Testis (tissue), 2 donors: ENCODE measurements at regions not wholly inside any gene's neighbourhood (a gene's known extent, or its start where the extent isn't known, plus 50 kb on each side); places are given as distances from the start of the nearest gene placed in this dataset.

Experiments used
- DNase-seq: peaks from one replicate; pipeline ENCODE4 v3.0.0-alpha.2; 2019
- H3K27ac ChIP-seq, 2 donors: fragments of 200-600 bp; sonication (generic); one replicate each; pipeline ENCODE4 v1.5.1; 2019
- H3K27me3 ChIP-seq: fragments of 200-600 bp; sonication (generic); one replicate; pipeline ENCODE4 v1.5.1; 2019
- H3K36me3 ChIP-seq: fragments of 200-600 bp; sonication (generic); one replicate; pipeline ENCODE4 v1.5.1; 2017; ENCODE audit warnings: low read depth; ENCODE audit errors: missing control alignments
- H3K4me1 ChIP-seq: fragments of 200-600 bp; sonication (generic); one replicate; pipeline ENCODE4 v1.5.1; 2019
- H3K4me3 ChIP-seq, 2 donors: fragments of 200-600 bp; sonication (generic); one replicate each; pipeline ENCODE4 v1.5.1; 2017 to 2019
- H3K9me3 ChIP-seq: fragments of 200-600 bp; sonication (generic); one replicate; pipeline ENCODE4 v1.5.1; 2017
- CTCF ChIP-seq, 3 experiments: fragments of 450-650 bp in 2 of 3; fragments of 200-600 bp in 1 of 3; sonication (generic) in 1 of 3; IDR thresholded peaks; one replicate each; pipeline ENCODE4 v1.5.1; 2016 to 2019; ENCODE audit warnings: antibody characterized with exemption in 3 of 3, mild to moderate bottlenecking in 2 of 3, moderate library complexity in 1 of 3
- POLR2A ChIP-seq: fragments of 450-650 bp; IDR thresholded peaks from one replicate; pipeline ENCODE4 v1.6.1; 2017; ENCODE audit warnings: antibody characterized with exemption, mild to moderate bottlenecking, moderate library complexity
- WGBS, 2 donors: methylation state at CpG; one replicate each; pipeline ENCODE4 v1.1.5; 2018; 5-methylcytosine and 5-hydroxymethylcytosine counted together
- intact Hi-C: fragments of 100-400 bp; cut with DNase I; formaldehyde crosslinking; loops from one replicate; pipeline ENCODE4 v1.15.1; 2023; ENCODE audit warnings: low total_unique reads

- Histone ChIP-seq H3K27me3 (no peaks in the 10 kb centered on the region), H3K4me1 (peaks cover 3% of the 10 kb centered on the region), H3K36me3 (no peaks in the 10 kb centered on the region), H3K9me3 (no peaks in the 10 kb centered on the region), H3K27ac (no peak overlapping the region), H3K4me3 (no peak overlapping the region)
- TF ChIP-seq POLR2A (no peak), CTCF (IDR thresholded peaks at IDR 0.05) (no peak)
- 45 to 58% methylated on average over 4 of the region's 4 CpGs for WGBS, 2 donors
- DNase-seq, result no peak
- intact Hi-C loops, result no loop called here
Observed at GRCh38 chr6:4319981-4320683, 184.8 kb upstream of the ECI2 start.

- DNase-seq, result no peak
- Histone ChIP-seq H3K27ac (no peak overlapping the region), H3K36me3 (no peaks in the 10 kb centered on the region), H3K9me3 (no peaks in the 10 kb centered on the region), H3K27me3 (no peaks in the 10 kb centered on the region), H3K4me1 (peaks cover 3% of the 10 kb centered on the region), H3K4me3 (no peak overlapping the region)
- intact Hi-C loops, result no loop called here
- TF ChIP-seq CTCF (IDR thresholded peaks at IDR 0.05) (no peak), POLR2A (no peak)
- 54 to 72% methylated on average over 2 of the region's 2 CpGs for WGBS, 2 donors
Observed at GRCh38 chr6:4318321-4318720, 182.9 kb upstream of the ECI2 start.

GRCh38 chr6:4316867-4317400 lies 181.6 kb upstream of the ECI2 start:
- H3K4me1 ChIP-seq, result peaks cover 3% of the 10 kb centered on the region
- no peak for TF ChIP-seq CTCF (IDR thresholded peaks at IDR 0.05)
- TF ChIP-seq POLR2A, result no peak
- DNase-seq, result no peak
- H3K27ac ChIP-seq, result no peak overlapping the region
- H3K27me3 ChIP-seq, result no peaks in the 10 kb centered on the region
- intact Hi-C loops, result no loop called here
- no peaks in the 10 kb centered on the region for H3K36me3 ChIP-seq
- WGBS, 2 donors, result 42 to 50% methylated on average over 9 of the region's 9 CpGs
- H3K4me3 ChIP-seq, result no peak overlapping the region
- H3K9me3 ChIP-seq, result no peaks in the 10 kb centered on the region

GRCh38 chr6:4314201-4314707 lies 178.9 kb upstream of the ECI2 start:
- no peaks in the 10 kb centered on the region for H3K27me3 ChIP-seq
- no peak overlapping the region for H3K27ac ChIP-seq
- no peak for TF ChIP-seq POLR2A
- TF ChIP-seq CTCF (IDR thresholded peaks at IDR 0.05), result no peak
- intact Hi-C loops, result no loop called here
- no peaks in the 10 kb centered on the region for H3K36me3 ChIP-seq
- H3K4me3 ChIP-seq, result no peak overlapping the region
- no peak for DNase-seq
- WGBS, 2 donors, result 50 to 71% methylated on average over 2 of the region's 2 CpGs
- H3K9me3 ChIP-seq, result no peaks in the 10 kb centered on the region
- H3K4me1 ChIP-seq, result no peaks in the 10 kb centered on the region
